ENCODE measurements at regions not wholly inside any gene's neighbourhood (a gene's known extent, or its start where the extent isn't known, plus 50 kb on each side); places are given as distances from the start of the nearest gene placed in this dataset.
A peak's percentile ranks its signal among the peaks of the same experiment; 100 is the strongest.

DNA sequence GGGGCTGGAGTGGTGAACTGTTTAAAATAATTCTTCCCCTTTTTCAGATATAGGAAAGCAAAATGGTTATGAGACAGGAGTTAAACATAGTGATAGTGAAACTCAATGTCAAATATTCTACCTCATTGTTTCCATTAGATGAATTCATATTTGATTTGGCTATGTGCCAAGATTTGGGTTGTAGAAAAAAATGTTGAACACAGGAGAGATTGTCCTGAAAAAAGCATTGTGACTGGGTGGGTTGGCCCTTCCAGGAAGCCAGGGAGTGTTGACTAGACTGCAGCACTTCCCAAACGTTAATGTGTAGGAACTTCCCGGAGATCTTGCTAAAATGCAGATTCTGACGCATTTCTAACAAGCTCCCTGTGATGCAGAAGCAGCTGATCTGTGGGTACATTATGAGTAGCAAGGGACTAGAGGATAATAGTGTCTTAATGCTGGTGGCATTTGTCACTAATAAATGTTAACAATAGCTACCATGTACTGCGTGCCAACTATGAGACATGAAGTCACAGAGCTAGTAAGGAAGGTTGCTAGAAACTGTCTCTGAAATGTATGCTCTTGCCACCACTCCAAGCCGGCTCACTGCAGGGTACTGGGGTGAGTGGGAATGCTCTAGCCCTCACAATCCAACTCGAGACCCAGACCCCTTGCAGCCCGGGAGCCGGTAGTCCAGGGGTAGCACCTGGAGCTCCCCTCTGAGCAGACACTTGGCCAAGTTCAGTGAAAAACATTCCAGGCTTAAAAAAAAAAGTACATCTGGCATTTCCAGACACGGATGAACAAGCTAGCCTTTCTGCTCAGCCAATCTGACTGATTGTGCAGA is 120.6 kb downstream of the CD47 start:
- DNase-seq = no peak

DNA sequence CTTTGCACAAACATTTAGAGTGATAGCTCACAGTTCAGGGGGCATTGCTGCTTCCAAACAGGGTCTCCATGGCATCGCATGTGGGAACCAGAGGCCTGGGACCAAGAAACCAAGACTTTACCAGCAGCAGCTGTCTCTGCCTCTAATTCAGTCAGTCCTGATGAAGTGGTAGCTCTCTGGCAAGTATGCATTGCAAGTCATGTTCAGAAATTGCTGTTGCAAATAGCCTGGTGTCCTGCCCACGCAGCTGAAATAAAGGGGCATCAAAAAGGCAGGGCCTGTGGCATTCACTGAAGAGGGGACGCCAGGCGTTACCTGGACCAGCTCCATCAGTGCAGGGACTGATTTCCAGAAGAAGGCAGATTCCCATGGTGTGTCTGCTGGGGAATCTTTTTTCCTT is 121.3 kb downstream of the CD47 start:
- DNase-seq = no peak

DNA sequence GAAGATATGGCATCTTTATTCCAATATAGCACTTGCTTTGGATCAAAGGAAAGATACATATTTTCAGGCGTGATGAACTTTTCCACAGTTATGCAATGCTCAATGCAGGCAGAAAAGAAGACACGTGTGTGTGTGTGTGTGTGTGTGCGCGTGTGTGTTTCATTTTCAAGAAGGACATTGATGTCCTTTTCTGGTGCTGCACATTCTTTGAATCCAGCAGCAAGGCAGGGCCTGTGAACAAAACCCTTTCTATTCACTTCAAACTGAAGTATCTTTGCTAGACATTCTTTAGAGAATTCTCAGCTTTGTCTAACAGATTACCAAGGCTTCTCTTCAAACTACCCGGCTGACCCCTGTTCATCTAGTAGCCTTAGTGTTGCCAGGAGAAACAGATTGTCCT is 124.6 kb downstream of the CD47 start:
- DNase-seq = no peak

DNA sequence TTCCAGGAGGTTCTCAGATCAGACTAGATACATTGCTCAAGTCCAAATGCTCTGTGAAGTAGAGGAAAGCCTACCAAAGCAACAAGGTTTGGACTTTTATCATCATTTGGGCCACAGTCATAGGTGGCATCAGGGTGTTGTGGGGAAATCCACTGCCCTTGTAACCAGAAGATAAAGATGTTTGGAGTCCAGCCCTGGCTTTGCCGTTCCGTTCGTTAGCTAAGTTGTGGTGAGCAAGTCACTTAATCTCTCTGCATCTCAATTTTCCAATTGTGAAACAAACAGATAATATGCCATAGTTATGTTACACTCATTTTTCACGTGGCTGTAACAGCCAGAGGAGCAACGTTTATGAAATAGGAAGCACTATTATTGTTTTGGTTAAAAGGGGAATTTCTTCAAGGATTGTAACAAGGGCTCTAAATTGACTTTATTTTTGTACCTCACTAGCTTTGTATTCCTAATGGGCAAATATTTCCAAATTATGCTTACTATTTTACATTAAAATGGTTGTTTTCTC is 125.6 kb downstream of the CD47 start:
- DNase-seq = no peak

DNA sequence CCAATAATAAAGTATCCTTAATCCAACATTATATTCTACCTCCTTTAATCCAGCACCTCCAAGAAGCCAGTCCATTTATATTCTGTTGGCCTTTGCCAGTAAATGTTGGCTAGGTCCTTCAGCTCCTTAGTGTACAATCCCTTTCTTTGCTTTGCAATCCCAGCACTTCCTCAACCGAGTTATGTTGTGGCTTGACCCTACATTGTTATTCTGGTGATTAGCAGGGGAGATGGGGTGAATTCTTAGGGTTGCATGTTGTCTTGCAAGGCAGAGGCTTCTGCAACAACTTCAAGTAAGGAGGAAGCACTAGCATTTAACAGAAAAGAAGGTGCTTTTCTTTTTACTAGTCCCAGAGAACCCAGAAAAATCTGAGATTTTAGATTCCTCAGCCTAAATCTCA is 127.2 kb downstream of the CD47 start:
- DNase-seq = no peak

DNA sequence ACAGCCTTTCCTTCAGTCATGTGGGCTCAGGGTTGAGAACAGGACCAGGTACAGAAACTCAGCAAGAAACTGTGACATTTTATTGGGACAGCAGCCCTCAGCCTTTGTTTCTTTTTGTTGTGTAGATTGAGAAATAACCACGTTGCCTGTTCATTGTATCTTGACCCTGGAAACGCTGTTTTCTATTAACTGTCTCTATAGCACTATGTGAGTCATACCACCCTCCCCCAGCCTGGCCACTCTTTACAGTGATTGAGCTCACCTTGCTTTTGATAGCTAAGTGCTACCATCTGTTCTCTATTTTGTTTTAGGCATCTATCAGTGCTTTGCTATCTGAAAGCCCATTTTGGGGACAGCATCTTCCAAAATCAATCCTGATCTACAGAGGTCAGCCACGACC is 127.9 kb downstream of the CD47 start:
- DNase-seq = no peak

DNA sequence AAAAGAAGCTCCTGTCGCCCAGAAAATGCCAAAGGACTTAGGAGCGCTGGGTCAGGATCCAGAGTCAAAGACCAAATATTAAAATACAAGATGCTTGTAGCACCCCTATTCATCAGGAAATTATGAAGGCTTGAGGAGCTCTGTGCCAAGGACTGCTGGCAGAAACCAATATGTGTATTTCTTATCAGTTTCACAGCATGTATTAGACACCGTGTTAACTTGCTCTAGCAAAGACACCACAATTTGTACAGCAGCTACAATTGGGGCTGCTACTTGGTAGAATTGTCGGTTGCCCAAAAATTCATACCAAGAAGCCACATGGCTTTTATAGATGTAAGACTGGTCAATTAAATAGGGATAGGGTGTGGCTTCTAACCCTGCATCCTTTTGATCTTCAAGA is 128.8 kb downstream of the CD47 start:
- no peak for DNase-seq

DNA sequence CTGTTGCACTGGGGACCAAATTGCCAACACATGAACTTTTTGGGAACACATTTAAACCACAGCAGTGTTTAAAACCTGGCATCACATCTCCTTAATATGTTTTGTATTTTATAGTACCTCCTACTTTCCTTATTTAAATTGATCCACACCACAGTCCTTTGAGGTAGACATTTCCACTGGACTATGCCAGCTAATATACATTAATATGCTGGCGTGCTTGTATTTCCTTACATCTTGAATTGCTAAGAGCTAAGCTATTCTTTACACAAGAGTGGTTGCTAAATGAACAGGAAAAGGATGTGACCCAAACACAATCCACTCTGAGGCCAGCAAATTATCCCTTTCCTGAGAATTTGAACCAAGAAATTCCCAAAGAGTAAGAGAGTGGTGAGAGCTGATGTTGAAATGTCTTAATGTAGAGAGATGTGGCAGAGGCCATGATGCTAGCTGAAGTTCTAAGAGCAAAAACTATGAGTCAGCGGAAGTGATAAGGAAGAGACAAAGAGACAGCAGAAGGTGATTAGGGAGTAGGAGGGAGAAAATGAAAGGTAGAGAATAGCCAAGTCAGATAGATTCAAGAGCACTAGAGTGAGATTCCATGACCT is 131.2 kb downstream of the CD47 start:
- no peak for DNase-seq

DNA sequence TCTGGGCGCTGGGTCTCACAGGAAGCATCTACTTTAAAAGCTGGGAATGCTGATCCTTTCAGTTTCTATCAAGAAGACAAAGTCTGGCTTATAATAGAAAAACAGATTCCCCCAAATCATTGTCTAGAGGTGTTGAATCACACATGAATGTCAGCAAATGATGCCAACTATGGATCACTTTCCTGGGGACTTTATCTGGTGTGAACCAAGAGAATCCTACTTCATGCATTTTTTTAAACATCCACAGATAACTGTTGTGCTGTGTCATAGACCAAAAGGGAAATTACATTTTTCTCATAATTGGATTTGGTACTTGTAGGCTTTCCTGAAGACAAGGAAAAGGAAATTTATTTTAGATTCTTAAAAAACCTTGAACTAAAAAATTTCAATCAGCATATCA is 132.7 kb downstream of the CD47 start:
- no peak for DNase-seq

DNA sequence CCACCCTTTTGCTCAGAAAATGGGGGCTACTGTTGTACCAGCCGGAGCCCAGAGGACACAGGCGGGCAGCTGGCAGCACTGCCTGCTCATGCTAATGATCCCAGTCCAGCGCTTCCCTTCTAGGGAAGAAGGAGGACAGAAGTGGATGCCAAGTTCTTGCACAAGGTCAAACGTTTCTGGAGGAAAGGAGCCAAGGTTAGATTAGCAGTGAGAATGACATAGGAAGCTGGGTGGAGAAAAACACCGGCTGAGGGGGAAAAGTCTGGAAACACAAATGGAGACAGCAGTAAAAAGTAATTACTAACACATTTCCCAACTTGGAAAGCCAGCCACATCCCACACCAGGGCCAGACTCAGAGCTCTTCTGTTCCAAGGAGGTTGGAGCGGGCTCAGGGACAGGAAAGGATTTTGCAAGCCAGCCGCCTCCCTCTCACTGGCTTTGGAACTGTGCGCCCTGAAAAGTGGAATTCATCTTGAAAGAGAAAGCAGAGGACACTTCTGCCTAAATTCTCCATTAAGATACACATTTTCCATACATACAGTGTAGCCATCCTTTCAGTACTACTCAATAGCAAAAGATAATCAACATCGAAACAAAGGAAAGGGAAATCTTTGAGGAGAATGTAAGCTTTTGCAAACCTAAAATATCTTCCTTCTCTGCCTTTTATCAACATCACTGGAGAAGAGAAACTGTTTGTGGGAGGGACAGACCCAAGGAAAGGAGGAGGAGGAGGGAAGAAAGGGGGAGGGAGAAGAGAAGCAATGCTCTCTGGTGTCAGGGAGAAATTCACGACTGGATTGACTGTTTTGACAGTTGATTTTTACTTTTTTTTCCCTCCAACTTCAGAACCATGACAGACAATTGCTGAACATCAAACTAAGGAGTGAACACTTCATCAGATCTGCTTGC is 133.6 kb downstream of the CD47 start:
- DNase-seq = peak; percentile 36 to 53

DNA sequence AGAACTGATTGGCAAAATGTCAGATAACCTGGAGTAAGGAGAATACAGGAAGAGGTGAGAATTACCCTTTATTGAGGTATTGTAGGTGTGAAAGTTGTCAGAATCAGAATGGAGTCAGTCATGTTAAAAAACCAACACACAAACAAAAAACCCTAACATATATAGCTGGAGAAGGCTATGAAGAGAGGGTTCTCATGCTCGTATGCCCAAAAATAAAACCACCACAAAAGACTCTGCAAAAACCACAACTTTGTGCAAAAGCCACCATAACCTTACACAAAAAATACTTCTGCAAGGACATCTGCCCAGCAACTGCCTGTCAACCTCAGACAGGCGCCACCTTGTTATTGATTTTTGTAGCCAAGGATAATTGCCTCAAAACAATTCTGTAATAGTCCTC is 136.0 kb downstream of the CD47 start:
- no peak for DNase-seq

DNA sequence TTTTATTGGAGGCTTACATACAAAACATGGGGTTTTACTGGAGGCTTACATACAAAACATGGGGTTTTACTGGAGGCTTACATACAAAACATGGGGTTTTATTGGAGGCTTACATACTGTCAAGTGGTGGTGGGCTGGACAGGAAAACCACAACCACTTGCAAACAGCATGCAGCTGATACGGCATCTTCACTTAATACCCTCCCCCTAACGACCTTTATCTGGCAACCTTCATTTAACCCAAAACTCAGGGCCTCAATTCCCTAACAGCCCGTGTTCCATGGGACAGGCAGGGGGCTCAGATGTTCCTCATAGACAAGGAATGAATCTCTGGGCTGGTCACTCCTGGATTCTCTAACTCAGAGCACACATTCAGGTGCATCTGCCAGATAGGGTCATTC is 137.1 kb downstream of the CD47 start:
- no peak for DNase-seq

DNA sequence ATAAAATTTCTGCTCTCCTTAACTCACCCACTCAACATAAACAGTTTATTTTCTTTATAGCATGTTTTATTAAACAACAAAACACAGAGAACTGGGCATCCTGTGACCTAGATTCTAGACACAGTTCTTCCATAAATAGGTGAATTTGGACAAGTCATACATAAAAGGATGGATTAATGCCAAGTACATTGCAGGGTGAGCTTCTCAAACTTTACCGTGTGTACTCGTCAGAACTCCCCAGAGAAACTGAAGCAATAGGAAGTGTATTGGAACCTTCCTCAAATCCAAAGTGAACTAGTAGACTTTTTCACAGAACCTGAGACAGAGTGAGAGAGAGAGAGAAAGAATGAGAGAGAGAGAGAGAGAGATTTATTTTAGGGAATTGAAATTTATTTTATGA is 139.7 kb downstream of the CD47 start:
- DNase-seq = no peak

DNA sequence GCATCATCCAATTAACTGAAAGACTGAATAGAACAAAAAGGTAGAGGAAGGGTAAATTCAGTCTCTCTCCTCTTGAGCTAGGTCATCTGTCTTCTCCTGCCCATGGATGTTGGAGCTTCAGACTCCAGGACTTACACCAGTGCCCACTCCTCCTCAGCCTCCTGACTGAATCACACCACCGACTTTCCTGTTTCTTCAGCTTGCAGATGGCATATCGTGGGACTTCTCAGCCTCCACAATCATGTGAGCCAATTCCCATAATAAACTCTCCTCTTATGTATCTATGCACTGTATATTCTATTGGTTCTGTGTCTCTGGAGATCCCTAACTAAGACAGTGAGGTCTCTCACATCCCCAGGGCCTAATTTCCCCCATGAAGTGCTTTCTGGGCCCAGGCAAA is 140.4 kb downstream of the CD47 start:
- DNase-seq = no peak

DNA sequence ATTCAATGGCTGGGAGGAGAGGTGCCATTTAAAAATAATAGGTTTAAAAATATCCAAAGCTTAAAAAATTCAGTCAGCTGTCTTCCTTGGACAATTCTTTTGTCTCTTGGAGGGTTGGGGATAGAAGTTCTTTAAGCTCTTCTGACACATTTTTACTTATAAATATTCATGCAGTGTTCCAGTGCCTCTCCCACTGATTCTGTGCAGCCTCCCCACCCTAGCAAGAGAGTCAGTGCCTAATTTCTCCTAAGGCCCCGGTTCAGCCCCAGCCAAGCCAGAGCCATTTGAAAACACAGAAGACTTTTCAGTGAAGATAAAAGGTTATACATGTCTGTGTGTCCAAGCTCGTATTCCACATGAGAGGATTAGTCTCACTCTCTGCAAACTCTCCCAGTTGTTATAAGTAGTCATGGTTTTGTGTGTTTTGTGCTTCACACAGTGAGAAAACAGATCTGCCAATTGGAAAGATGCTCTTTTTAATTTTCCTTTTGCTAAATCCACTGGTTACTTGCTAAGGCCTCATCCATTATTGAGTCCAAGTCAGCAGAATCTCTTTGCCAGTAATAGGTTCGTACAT is 141.3 kb downstream of the CD47 start:
- DNase-seq = no peak

DNA sequence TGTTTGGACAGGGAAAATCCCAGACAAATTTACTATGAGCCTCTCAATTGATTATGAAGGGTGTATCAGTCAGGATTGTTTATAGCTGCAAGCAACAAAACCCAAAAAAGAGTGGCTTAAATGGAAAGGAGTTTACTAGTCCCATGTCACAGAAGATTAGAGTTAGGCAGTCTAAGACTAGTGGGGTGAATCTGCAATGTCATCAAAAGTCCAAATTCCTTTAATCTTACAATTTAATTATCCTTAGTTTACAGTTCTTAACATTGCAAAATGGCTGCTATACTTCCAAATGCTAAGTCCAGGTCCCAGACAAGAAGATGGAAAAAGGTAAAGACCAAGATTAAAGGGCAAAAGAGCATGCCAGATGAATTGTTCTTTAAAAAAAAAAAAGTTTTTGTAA is 143.6 kb downstream of the CD47 start:
- DNase-seq = no peak

DNA sequence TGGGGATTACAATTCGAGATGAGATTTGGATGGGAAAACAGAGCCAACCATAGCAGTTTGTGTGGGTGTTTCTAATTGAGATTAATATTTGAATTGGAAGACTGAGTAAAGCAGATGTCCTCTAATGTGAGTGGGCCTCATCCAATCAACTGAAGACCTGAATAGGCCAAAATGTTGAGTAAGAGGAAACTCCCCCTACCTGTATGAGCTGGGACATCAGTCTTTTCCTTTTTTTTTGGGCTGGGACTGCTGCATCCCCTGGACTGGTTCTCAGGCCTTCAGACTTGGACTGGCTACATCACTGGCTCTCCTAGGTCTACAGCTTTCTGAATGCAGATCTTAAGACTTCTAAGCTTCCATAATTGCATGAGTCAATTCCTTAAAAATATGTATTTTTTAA is 144.1 kb downstream of the CD47 start:
- DNase-seq = no peak

DNA sequence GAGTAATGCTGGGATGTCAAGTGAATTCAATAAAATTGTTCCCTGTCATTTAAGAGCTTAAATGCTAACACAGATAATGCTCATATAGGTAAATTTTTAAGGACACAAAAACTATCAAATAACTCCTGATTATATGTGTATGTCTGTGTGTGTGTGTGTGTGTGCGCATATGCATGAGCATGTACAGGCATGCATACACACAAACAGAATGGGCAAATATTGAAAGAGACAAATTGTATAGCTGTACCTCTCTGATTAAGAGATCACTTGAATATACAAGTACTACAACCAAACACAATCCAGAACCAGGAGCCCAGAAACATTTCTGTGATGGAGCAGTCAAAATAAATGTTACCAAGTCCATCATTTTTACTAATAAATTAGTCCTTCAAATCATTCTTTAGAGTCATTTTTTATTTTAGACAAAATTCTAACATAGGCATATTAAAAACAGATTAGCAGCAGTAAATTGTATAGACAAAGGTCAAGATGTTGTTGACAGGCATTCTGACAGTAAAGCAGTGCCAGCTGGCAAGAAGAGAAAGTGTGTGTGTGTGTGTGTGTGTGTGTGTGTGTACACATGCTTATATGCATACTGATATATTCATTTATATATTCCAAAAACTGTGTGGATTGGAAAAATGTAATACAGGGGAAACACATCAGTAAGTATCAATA is 145.3 kb downstream of the CD47 start:
- DNase-seq = no peak

DNA sequence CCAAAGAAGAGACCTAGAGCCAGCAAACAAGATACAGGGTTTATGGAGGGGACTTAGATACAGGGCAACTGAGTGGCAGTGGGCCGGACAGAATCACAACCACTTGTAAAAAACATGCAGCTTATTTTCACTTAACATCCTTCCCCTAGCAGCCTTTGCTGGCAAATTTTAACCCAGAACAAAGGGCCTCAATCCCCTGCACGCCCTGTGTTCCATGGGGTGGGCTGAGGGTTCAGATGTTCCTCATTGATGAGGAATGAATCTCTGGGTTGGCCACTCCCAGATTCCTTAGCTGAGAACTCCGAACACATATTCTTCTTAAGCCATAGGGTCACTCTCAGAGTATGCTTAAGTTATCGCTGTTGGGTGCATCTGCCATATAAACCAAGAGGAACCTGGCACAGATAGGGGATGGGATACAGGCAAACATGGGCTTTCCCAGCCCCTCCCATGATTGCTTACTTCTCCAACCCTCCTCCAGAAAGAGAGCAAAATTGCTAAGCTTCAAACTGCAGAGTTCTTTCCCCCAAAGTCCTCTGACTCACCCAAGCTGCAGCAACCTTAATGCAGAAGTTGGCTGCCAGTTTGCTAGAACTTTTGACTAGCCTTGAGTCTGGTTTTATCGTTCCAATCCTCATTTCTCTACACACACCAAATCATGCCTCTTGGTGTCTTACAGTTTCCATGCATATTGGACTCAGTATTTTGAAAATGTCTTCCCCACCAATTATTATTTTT is 146.9 kb downstream of the CD47 start:
- no peak for DNase-seq

DNA sequence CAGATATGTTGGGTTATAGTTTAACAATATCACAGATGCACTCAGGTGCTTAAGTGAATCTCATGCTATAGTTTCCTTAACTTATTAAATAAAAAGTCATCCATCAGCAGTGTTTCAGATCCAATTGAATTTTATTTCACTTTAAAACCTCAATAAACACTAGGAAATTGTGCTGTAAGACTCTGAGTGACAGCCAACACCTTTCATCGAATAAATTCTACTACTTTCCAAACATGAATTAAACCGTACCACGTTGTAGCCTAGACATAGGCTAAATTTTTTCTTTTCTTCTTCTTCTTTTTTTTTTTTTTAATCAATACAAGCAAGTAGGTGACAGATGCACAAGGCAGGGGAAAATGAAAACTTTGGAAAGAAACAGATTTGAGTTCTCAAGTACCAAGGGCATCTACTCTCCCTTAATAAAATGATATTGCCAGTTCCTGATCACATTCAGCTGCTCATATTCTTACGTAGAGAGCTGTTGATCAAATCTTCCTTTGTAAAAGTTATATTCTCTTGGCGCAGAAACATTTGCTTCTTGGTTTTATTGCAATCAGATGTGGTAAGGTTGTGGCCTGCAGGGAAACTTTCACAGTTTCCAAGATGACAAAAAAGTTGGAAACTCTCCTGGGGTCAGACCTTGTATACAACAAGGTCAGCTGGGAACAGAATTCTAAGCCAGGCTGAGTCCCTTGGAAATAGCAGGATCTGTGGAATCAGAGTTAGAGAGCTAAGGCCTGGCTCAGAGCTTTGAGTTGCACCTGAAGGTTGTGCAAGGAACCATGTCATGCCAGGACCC is 147.7 kb downstream of the CD47 start:
- DNase-seq = no peak

DNA sequence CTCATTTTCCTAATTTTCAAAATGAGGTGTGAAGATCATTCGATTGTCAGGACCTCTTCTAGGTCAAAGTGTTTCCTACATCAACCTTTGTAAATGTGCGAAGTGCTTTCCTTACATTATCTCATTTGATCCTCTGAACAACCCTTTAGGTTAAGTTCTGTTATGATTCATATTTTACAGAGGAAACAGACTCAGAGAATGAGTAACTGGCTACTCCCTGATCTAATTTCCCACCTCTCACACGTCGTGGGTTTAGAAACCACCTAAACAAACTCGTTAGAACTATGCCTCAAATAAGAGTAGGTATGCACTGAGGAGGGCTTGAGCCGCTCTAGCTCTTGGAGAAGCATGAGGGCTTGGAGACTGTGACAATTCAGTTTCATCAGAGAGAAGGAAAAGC is 148.6 kb downstream of the CD47 start:
- DNase-seq = no peak

All from hippocampal formation (tissue), 2 donors.